ENCODE measurements at regions not wholly inside any gene's neighbourhood (a gene's known extent, or its start where the extent isn't known, plus 50 kb on each side); places are given as distances from the start of the nearest gene placed in this dataset.
A peak's percentile ranks its signal among the peaks of the same experiment; 100 is the strongest.
"Not testable (repeated sequence)": the region's sequence is repeated elsewhere in the genome, so short reads cannot be mapped to it uniquely, and the experiment has no call there.

DNA sequence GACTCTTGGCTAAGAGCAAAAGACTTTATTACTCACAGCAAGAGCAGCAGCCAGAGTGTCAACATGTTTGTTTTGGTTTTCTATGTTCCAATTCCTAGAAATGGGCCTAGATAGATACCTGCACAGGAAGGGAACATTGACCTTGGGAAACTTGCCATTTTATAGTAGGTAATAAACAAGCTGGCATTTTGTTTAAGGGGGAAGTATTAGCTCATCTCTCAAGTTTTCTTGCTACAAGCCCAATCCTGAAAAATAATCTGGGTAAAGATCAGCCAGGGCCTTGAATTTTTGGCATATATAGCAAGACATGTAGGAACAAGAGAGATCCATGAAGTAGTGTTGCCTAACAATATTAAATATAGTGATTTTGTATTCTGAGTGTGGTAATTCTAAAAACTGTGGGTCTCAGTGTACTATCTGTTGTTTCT, 51.4 kb upstream of the RGL1 start:
- peaks cover 21% of the 10 kb centered on the region for H3K4me1 ChIP-seq (ENCODE audit: control insufficient read depth, insufficient read depth, low read length, unreplicated experiment)
- H3K79me2 ChIP-seq (ENCODE audit: control insufficient read depth, insufficient read depth, low read length, unreplicated experiment), result no peaks in the 10 kb centered on the region
- H2AFZ ChIP-seq (ENCODE audit: low read length, unreplicated experiment), result no peak overlapping the region
- no peaks in the 10 kb centered on the region for H3K27me3 ChIP-seq (ENCODE audit: insufficient read depth, low read length)
- H3K36me3 ChIP-seq (ENCODE audit: insufficient read depth, low read length), result no peaks in the 10 kb centered on the region
- no peak overlapping the region for H3K27ac ChIP-seq (ENCODE audit: low read depth, low read length)
- H3K4me3 ChIP-seq (ENCODE audit: low read depth, low read length), result no peak overlapping the region

GRCh38 chr1:183744132-183744913, 60.6 kb upstream of the RGL1 start:
- Histone ChIP-seq H3K4me3 (ENCODE audit: low read depth, low read length) (peak overlapping the region; percentile 10), H3K36me3 (ENCODE audit: insufficient read depth, low read length) (0 out of 2 replicates have a peak, but pooled peaks cover 5% of the 10 kb centered on the region), H2AFZ (ENCODE audit: low read length, unreplicated experiment) (no peak overlapping the region), H3K4me1 (ENCODE audit: control insufficient read depth, insufficient read depth, low read length, unreplicated experiment) (peaks cover 3% of the 10 kb centered on the region), H3K27ac (ENCODE audit: low read depth, low read length) (no peak overlapping the region), H3K79me2 (ENCODE audit: control insufficient read depth, insufficient read depth, low read length, unreplicated experiment) (no peaks in the 10 kb centered on the region), H3K27me3 (ENCODE audit: insufficient read depth, low read length) (no peaks in the 10 kb centered on the region)

- H3K27ac ChIP-seq (ENCODE audit: low read depth, low read length), result no peak overlapping the region
- no peak overlapping the region for H2AFZ ChIP-seq (ENCODE audit: low read length, unreplicated experiment)
- no peaks in the 10 kb centered on the region for H3K79me2 ChIP-seq (ENCODE audit: control insufficient read depth, insufficient read depth, low read length, unreplicated experiment)
- 0 out of 2 replicates have a peak, but pooled peaks cover 5% of the 10 kb centered on the region for H3K36me3 ChIP-seq (ENCODE audit: insufficient read depth, low read length)
- no peaks in the 10 kb centered on the region for H3K27me3 ChIP-seq (ENCODE audit: insufficient read depth, low read length)
- no peak overlapping the region for H3K4me3 ChIP-seq (ENCODE audit: low read depth, low read length)
- peaks cover 3% of the 10 kb centered on the region for H3K4me1 ChIP-seq (ENCODE audit: control insufficient read depth, insufficient read depth, low read length, unreplicated experiment)
These were observed 62.6 kb upstream of the RGL1 start for GRCh38 chr1:183742355-183742754.

GRCh38 chr1:183739741-183740271, 65.1 kb upstream of the RGL1 start:
- Histone ChIP-seq H3K4me1 (ENCODE audit: control insufficient read depth, insufficient read depth, low read length, unreplicated experiment) (peaks cover 18% of the 10 kb centered on the region), H3K79me2 (ENCODE audit: control insufficient read depth, insufficient read depth, low read length, unreplicated experiment) (no peaks in the 10 kb centered on the region), H3K27me3 (ENCODE audit: insufficient read depth, low read length) (no peaks in the 10 kb centered on the region), H3K36me3 (ENCODE audit: insufficient read depth, low read length) (0 out of 2 replicates have a peak, but pooled peaks cover 5% of the 10 kb centered on the region), H3K4me3 (ENCODE audit: low read depth, low read length) (no peak overlapping the region), H2AFZ (ENCODE audit: low read length, unreplicated experiment) (no peak overlapping the region), H3K27ac (ENCODE audit: low read depth, low read length) (no peak overlapping the region)

- Histone ChIP-seq H3K4me1 (ENCODE audit: control insufficient read depth, insufficient read depth, low read length, unreplicated experiment) (peaks cover 24% of the 10 kb centered on the region), H3K36me3 (ENCODE audit: insufficient read depth, low read length) (0 out of 2 replicates have a peak, but pooled peaks cover 5% of the 10 kb centered on the region), H3K27me3 (ENCODE audit: insufficient read depth, low read length) (no peaks in the 10 kb centered on the region), H3K27ac (ENCODE audit: low read depth, low read length) (no peak overlapping the region), H3K4me3 (ENCODE audit: low read depth, low read length) (no peak overlapping the region), H2AFZ (ENCODE audit: low read length, unreplicated experiment) (no peak overlapping the region), H3K79me2 (ENCODE audit: control insufficient read depth, insufficient read depth, low read length, unreplicated experiment) (no peaks in the 10 kb centered on the region)
These were observed 65.8 kb upstream of the RGL1 start for GRCh38 chr1:183739082-183739481.

- H2AFZ ChIP-seq (ENCODE audit: low read length, unreplicated experiment), result not testable (repeated sequence)
These were observed 67.0 kb upstream of the RGL1 start for GRCh38 chr1:183737916-183738315.

GRCh38 chr1:183736343-183736742, 68.6 kb upstream of the RGL1 start:
- Histone ChIP-seq H3K79me2 (ENCODE audit: control insufficient read depth, insufficient read depth, low read length, unreplicated experiment) (no peaks in the 10 kb centered on the region), H3K4me1 (ENCODE audit: control insufficient read depth, insufficient read depth, low read length, unreplicated experiment) (peaks cover 26% of the 10 kb centered on the region), H3K36me3 (ENCODE audit: insufficient read depth, low read length) (no peaks in the 10 kb centered on the region), H3K27me3 (ENCODE audit: insufficient read depth, low read length) (no peaks in the 10 kb centered on the region), H2AFZ (ENCODE audit: low read length, unreplicated experiment) (no peak overlapping the region), H3K4me3 (ENCODE audit: low read depth, low read length) (no peak overlapping the region), H3K27ac (ENCODE audit: low read depth, low read length) (no peak overlapping the region)

More at GRCh38 chr1:183737916-183738315, 67.0 kb upstream of the RGL1 start:
- H3K4me1 ChIP-seq (ENCODE audit: control insufficient read depth, insufficient read depth, low read length, unreplicated experiment), result peaks cover 26% of the 10 kb centered on the region
- H3K27me3 ChIP-seq (ENCODE audit: insufficient read depth, low read length); H3K79me2 ChIP-seq (ENCODE audit: control insufficient read depth, insufficient read depth, low read length, unreplicated experiment); H3K27ac ChIP-seq (ENCODE audit: low read depth, low read length); H3K36me3 ChIP-seq (ENCODE audit: insufficient read depth, low read length); H3K4me3 ChIP-seq (ENCODE audit: low read depth, low read length): not testable (repeated sequence)

DNA sequence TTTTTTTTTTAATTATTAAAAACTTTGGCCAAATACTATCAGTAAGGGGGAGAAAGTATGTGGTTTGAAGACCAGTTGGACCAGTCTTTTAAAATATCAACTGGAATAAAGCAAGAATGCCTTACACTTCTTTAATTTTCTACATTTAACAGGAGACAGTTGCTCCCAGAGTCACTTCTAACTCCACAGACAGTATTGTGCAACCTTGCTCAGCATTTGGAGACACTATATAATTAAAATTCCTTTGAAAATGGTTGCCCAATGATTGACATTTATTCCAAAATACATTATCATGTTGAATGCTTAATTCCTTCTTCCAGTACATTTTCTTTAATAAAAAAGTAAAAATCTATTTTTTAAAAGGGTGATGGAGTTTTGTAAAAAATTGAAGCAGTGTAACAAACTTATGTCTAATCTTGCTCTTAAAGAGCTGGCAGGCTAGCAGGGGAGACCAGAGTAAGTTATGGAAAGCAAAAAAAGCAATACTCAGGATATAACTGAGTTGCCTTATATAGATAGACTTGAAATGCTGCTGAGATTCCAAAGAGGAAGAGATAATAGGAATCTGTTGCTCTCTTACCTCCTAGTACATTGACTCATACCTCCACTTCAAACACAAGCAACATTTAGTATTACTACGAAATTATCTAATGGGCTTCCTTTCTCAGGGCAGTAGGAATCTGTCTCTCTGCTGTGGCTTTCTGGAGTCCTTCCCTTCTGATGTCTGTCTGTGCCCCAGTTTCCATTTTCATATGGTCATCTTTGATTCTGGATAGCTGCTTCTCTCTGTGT, 69.7 kb upstream of the RGL1 start:
- no peak overlapping the region for H3K4me3 ChIP-seq (ENCODE audit: low read depth, low read length)
- H3K27ac ChIP-seq (ENCODE audit: low read depth, low read length), result peak overlapping the region; percentile 3; the same call in 1 of the 2 replicates
- peaks cover 26% of the 10 kb centered on the region for H3K4me1 ChIP-seq (ENCODE audit: control insufficient read depth, insufficient read depth, low read length, unreplicated experiment)
- H3K36me3 ChIP-seq (ENCODE audit: insufficient read depth, low read length), result no peaks in the 10 kb centered on the region
- no peaks in the 10 kb centered on the region for H3K79me2 ChIP-seq (ENCODE audit: control insufficient read depth, insufficient read depth, low read length, unreplicated experiment)
- no peaks in the 10 kb centered on the region for H3K27me3 ChIP-seq (ENCODE audit: insufficient read depth, low read length)
- peak overlapping the region; percentile 51 for H2AFZ ChIP-seq (ENCODE audit: low read length, unreplicated experiment)

DNA sequence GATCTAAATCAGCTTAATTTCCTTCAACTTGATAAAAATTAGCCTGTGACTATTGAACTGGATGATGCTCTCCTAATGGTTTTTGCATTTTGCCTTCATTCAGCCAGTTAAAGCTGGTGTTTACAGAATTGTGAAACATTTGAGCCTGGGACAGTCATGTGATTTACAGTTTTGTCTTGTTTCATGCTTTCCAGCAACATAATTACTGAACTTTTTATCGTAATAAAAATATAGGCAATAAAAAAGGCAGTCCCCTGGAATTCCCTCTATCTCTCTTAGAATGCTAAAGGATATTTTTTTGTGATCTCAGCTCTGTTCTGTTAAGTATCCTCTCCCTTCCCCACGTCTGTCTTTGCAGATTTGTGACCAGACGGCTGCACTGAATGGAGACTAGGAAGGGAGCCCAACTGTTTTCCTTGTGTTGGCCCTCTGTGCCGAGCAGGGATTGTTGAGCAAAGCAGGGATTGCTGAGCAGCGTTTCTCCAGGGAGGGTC, 70.3 kb upstream of the RGL1 start:
- no peaks in the 10 kb centered on the region for H3K79me2 ChIP-seq (ENCODE audit: control insufficient read depth, insufficient read depth, low read length, unreplicated experiment)
- H3K4me1 ChIP-seq (ENCODE audit: control insufficient read depth, insufficient read depth, low read length, unreplicated experiment), result peaks cover 26% of the 10 kb centered on the region
- H3K27me3 ChIP-seq (ENCODE audit: insufficient read depth, low read length), result no peaks in the 10 kb centered on the region
- H3K4me3 ChIP-seq (ENCODE audit: low read depth, low read length), result no peak overlapping the region
- peak overlapping the region; percentile 51 for H2AFZ ChIP-seq (ENCODE audit: low read length, unreplicated experiment)
- H3K36me3 ChIP-seq (ENCODE audit: insufficient read depth, low read length), result no peaks in the 10 kb centered on the region
- peak overlapping the region; percentile 7; the same call in 1 of the 2 replicates for H3K27ac ChIP-seq (ENCODE audit: low read depth, low read length)

- H3K79me2 ChIP-seq (ENCODE audit: control insufficient read depth, insufficient read depth, low read length, unreplicated experiment), result no peaks in the 10 kb centered on the region
- no peaks in the 10 kb centered on the region for H3K36me3 ChIP-seq (ENCODE audit: insufficient read depth, low read length)
- peaks cover 26% of the 10 kb centered on the region for H3K4me1 ChIP-seq (ENCODE audit: control insufficient read depth, insufficient read depth, low read length, unreplicated experiment)
- no peak overlapping the region for H2AFZ ChIP-seq (ENCODE audit: low read length, unreplicated experiment)
- H3K4me3 ChIP-seq (ENCODE audit: low read depth, low read length), result no peak overlapping the region
- H3K27me3 ChIP-seq (ENCODE audit: insufficient read depth, low read length), result no peaks in the 10 kb centered on the region
- H3K27ac ChIP-seq (ENCODE audit: low read depth, low read length), result no peak overlapping the region
These were observed 71.2 kb upstream of the RGL1 start for GRCh38 chr1:183733715-183734114.

Data from ACC112 (cell line).